ENCODE measurements at regions not wholly inside any gene's neighbourhood (a gene's known extent, or its start where the extent isn't known, plus 50 kb on each side); places are given as distances from the start of the nearest gene placed in this dataset.

GRCh38 chr14:81955123-81955522, 421.5 kb upstream of the SEL1L start:
- Histone ChIP-seq H3K27me3 (ENCODE audit: insufficient read depth, low read length, poor library complexity) (no peaks in the 10 kb centered on the region), H4K20me1 (ENCODE audit: insufficient read depth, low read length) (no peaks in the 10 kb centered on the region)
- ATAC-seq (ENCODE audit: insufficient read depth, low read depth), result no peak

GRCh38 chr14:81960781-81961180, 427.1 kb upstream of the SEL1L start:
- no peak for ATAC-seq (ENCODE audit: insufficient read depth, low read depth)
- TF ChIP-seq EZH2 (IDR thresholded peaks at IDR 0.05; ENCODE audit: borderline replicate concordance, low read depth, low read length, severe bottlenecking) (no peak), CTCF (IDR thresholded peaks at IDR 0.05; ENCODE audit: borderline replicate concordance, extremely low read depth, low read length, poor library complexity, severe bottlenecking) (no peak)
- H3K36me3 ChIP-seq (ENCODE audit: insufficient read depth, low read length), result no peaks in the 10 kb centered on the region

More at GRCh38 chr14:81955123-81955522, 421.5 kb upstream of the SEL1L start:
- no peak overlapping the region for H2AFZ ChIP-seq (ENCODE audit: low read depth, low read length)
- DNase-seq, result no peak
- no peak overlapping the region for H3K9ac ChIP-seq (ENCODE audit: low read depth, low read length)
- no peaks in the 10 kb centered on the region for H3K79me2 ChIP-seq (ENCODE audit: insufficient read depth, low read length)
- H3K36me3 ChIP-seq (ENCODE audit: insufficient read depth, low read length), result no peaks in the 10 kb centered on the region
- H3K9me3 ChIP-seq (ENCODE audit: insufficient read depth, low read length, severe bottlenecking), result no peaks in the 10 kb centered on the region
- no peaks in the 10 kb centered on the region for H3K4me1 ChIP-seq (ENCODE audit: insufficient read depth, low read length)
- TF ChIP-seq CTCF (IDR thresholded peaks at IDR 0.05; ENCODE audit: borderline replicate concordance, extremely low read depth, low read length, poor library complexity, severe bottlenecking) (no peak), EZH2 (IDR thresholded peaks at IDR 0.05; ENCODE audit: borderline replicate concordance, low read depth, low read length, severe bottlenecking) (no peak)
- no peak overlapping the region for H3K27ac ChIP-seq (ENCODE audit: low read length)
- H3K4me3 ChIP-seq (ENCODE audit: low read depth in 1 of 2, low read length in 2 of 2), result no peak overlapping the region
- no peak overlapping the region for H3K4me2 ChIP-seq (ENCODE audit: insufficient read depth, low read length)

GRCh38 chr14:81963846-81964245, 430.2 kb upstream of the SEL1L start:
- H4K20me1 ChIP-seq (ENCODE audit: insufficient read depth, low read length), result no peaks in the 10 kb centered on the region
- TF ChIP-seq EZH2 (IDR thresholded peaks at IDR 0.05; ENCODE audit: borderline replicate concordance, low read depth, low read length, severe bottlenecking) (no peak), CTCF (IDR thresholded peaks at IDR 0.05; ENCODE audit: borderline replicate concordance, extremely low read depth, low read length, poor library complexity, severe bottlenecking) (no peak)
- DNase-seq (no peak), ATAC-seq (ENCODE audit: insufficient read depth, low read depth) (no peak)
- no peak overlapping the region for H3K4me3 ChIP-seq (ENCODE audit: low read depth in 1 of 2, low read length in 2 of 2)
- H3K9ac ChIP-seq (ENCODE audit: low read depth, low read length), result no peak overlapping the region
- no peaks in the 10 kb centered on the region for H3K79me2 ChIP-seq (ENCODE audit: insufficient read depth, low read length)
- H2AFZ ChIP-seq (ENCODE audit: low read depth, low read length), result no peak overlapping the region
- no peak overlapping the region for H3K27ac ChIP-seq (ENCODE audit: low read length)
- no peaks in the 10 kb centered on the region for H3K36me3 ChIP-seq (ENCODE audit: insufficient read depth, low read length)
- peaks cover under 1% of the 10 kb centered on the region for H3K9me3 ChIP-seq (ENCODE audit: insufficient read depth, low read length, severe bottlenecking)
- H3K27me3 ChIP-seq (ENCODE audit: insufficient read depth, low read length, poor library complexity), result no peaks in the 10 kb centered on the region
- H3K4me1 ChIP-seq (ENCODE audit: insufficient read depth, low read length), result no peaks in the 10 kb centered on the region
- no peak overlapping the region for H3K4me2 ChIP-seq (ENCODE audit: insufficient read depth, low read length)

More at GRCh38 chr14:81960781-81961180, 427.1 kb upstream of the SEL1L start:
- no peaks in the 10 kb centered on the region for H3K79me2 ChIP-seq (ENCODE audit: insufficient read depth, low read length)
- no peak overlapping the region for H2AFZ ChIP-seq (ENCODE audit: low read depth, low read length)
- no peak overlapping the region for H3K9ac ChIP-seq (ENCODE audit: low read depth, low read length)
- no peaks in the 10 kb centered on the region for H3K27me3 ChIP-seq (ENCODE audit: insufficient read depth, low read length, poor library complexity)
- no peak overlapping the region for H3K4me2 ChIP-seq (ENCODE audit: insufficient read depth, low read length)
- no peak for DNase-seq
- no peak overlapping the region for H3K4me3 ChIP-seq (ENCODE audit: low read depth in 1 of 2, low read length in 2 of 2)
- H3K9me3 ChIP-seq (ENCODE audit: insufficient read depth, low read length, severe bottlenecking), result no peaks in the 10 kb centered on the region
- H3K4me1 ChIP-seq (ENCODE audit: insufficient read depth, low read length), result no peaks in the 10 kb centered on the region
- no peak overlapping the region for H3K27ac ChIP-seq (ENCODE audit: low read length)
- no peaks in the 10 kb centered on the region for H4K20me1 ChIP-seq (ENCODE audit: insufficient read depth, low read length)

GRCh38 chr14:81970307-81970706, 436.7 kb upstream of the SEL1L start:
- Histone ChIP-seq H3K9ac (ENCODE audit: low read depth, low read length) (no peak overlapping the region), H3K9me3 (ENCODE audit: insufficient read depth, low read length, severe bottlenecking) (peaks cover 2% of the 10 kb centered on the region), H3K79me2 (ENCODE audit: insufficient read depth, low read length) (no peaks in the 10 kb centered on the region), H3K4me3 (ENCODE audit: low read depth in 1 of 2, low read length in 2 of 2) (no peak overlapping the region), H3K36me3 (ENCODE audit: insufficient read depth, low read length) (no peaks in the 10 kb centered on the region), H3K27ac (ENCODE audit: low read length) (no peak overlapping the region), H3K4me2 (ENCODE audit: insufficient read depth, low read length) (no peak overlapping the region), H3K4me1 (ENCODE audit: insufficient read depth, low read length) (no peaks in the 10 kb centered on the region), H3K27me3 (ENCODE audit: insufficient read depth, low read length, poor library complexity) (no peaks in the 10 kb centered on the region), H4K20me1 (ENCODE audit: insufficient read depth, low read length) (no peaks in the 10 kb centered on the region), H2AFZ (ENCODE audit: low read depth, low read length) (no peak overlapping the region)
- TF ChIP-seq CTCF (IDR thresholded peaks at IDR 0.05; ENCODE audit: borderline replicate concordance, extremely low read depth, low read length, poor library complexity, severe bottlenecking) (no peak), EZH2 (IDR thresholded peaks at IDR 0.05; ENCODE audit: borderline replicate concordance, low read depth, low read length, severe bottlenecking) (no peak)
- ATAC-seq (ENCODE audit: insufficient read depth, low read depth) (no peak), DNase-seq (no peak)

Data from DND-41 (cell line).